ENCODE measurements at regions not wholly inside any gene's neighbourhood (a gene's known extent, or its start where the extent isn't known, plus 50 kb on each side); places are given as distances from the start of the nearest gene placed in this dataset.
"Not testable (repeated sequence)": the region's sequence is repeated elsewhere in the genome, so short reads cannot be mapped to it uniquely, and the experiment has no call there.

GRCh38 chr18:60182223-60182622 is 190.4 kb downstream of the MC4R start:
- intact Hi-C loops (cut with DNase I) = no loop called here
- H3K27me3 ChIP-seq = no peaks in the 10 kb centered on the region
- H3K4me1 ChIP-seq (replicated peaks in 1 of 2) = no peaks in the 10 kb centered on the region
- 33 to 55% (median 47%) methylated on average over 1 of the region's 1 CpG for WGBS, 4 donors
- H3K9me3 ChIP-seq (replicated peaks in 1 of 3) = no peaks in the 10 kb centered on the region
- TF ChIP-seq CTCF (IDR thresholded peaks at IDR 0.05) (no peak), POLR2A (IDR thresholded peaks at IDR 0.05) (no peak)
- no peak overlapping the region for H3K27ac ChIP-seq
- no peak for DNase-seq
- no peaks in the 10 kb centered on the region for H3K36me3 ChIP-seq (replicated peaks in 1 of 2)
- no peak overlapping the region for H3K4me3 ChIP-seq

DNA sequence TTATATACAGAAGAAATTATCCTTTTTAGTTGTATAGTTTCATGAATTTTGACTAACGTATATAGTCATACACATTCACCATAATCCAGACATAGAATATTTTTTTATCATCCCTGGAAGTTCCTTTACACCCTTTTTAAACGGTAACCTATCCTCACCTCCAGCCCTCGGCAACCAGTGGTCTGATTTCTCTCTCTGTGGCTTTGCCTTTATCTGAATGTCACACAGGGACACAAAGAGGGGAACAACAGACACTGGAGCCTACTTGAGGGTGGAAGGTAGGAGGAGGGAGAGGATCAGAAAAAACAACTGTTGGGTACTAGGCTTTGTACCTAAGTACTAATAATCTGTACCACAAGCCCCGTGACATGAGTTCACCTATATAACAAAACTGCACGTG is 191.9 kb downstream of the MC4R start:
- H3K27me3 ChIP-seq = no peaks in the 10 kb centered on the region
- no peaks in the 10 kb centered on the region for H3K4me1 ChIP-seq (replicated peaks in 1 of 2)
- H3K4me3 ChIP-seq = no peak overlapping the region
- H3K36me3 ChIP-seq (replicated peaks in 1 of 2) = no peaks in the 10 kb centered on the region
- H3K9me3 ChIP-seq (replicated peaks in 1 of 3) = no peaks in the 10 kb centered on the region
- intact Hi-C loops (cut with DNase I) = no loop called here
- DNase-seq = no peak
- TF ChIP-seq POLR2A (IDR thresholded peaks at IDR 0.05) (no peak), CTCF (IDR thresholded peaks at IDR 0.05) (no peak)
- no peak overlapping the region for H3K27ac ChIP-seq
- WGBS, 4 donors = 71 to 75% (median 74%) methylated on average over 5 of the region's 5 CpGs

GRCh38 chr18:60178224-60178623 is 194.4 kb downstream of the MC4R start:
- 80 to 89% (median 85%) methylated on average over 5 to 6 of the region's 6 CpGs for WGBS, 4 donors
- H3K4me3 ChIP-seq; intact Hi-C loops (cut with DNase I); DNase-seq; H3K9me3 ChIP-seq (replicated peaks in 1 of 3); H3K36me3 ChIP-seq (replicated peaks in 1 of 2); H3K4me1 ChIP-seq (replicated peaks in 1 of 2); H3K27me3 ChIP-seq; H3K27ac ChIP-seq: not testable (repeated sequence)

GRCh38 chr18:60176259-60176658 is 196.3 kb downstream of the MC4R start:
- H3K9me3 ChIP-seq (replicated peaks in 1 of 3) = no peaks in the 10 kb centered on the region
- H3K4me1 ChIP-seq (replicated peaks in 1 of 2) = no peaks in the 10 kb centered on the region
- H3K4me3 ChIP-seq = no peak overlapping the region
- no peak overlapping the region for H3K27ac ChIP-seq
- no peak for TF ChIP-seq CTCF (IDR thresholded peaks at IDR 0.05)
- TF ChIP-seq POLR2A (IDR thresholded peaks at IDR 0.05) = no peak
- intact Hi-C loops (cut with DNase I) = no loop called here
- no peaks in the 10 kb centered on the region for H3K27me3 ChIP-seq
- WGBS, 4 donors = 32 to 49% (median 45%) methylated on average over 1 of the region's 1 CpG
- no peak for DNase-seq
- no peaks in the 10 kb centered on the region for H3K36me3 ChIP-seq (replicated peaks in 1 of 2)

DNA sequence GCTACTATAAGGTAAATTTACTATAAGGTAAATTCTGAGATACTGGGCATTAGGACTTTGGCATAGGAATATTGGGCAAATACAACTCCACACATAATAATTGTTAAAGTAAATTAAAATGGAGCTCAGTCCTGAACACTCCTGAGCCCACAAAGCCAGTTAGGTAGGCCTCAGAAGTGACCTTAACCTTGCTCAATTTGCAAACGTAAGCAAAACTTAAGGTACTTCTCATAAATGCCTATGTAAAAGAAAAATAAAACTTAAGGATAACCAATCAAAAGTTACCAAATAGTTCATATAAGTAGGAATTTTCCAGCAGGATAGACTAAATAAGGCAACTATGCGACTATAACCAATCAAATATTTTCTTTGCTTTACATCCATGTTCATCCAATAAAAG is 197.7 kb downstream of the MC4R start:
- Histone ChIP-seq H3K4me1 (replicated peaks in 1 of 2) (no peaks in the 10 kb centered on the region), H3K27ac (no peak overlapping the region), H3K9me3 (replicated peaks in 1 of 3) (no peaks in the 10 kb centered on the region), H3K4me3 (no peak overlapping the region), H3K27me3 (no peaks in the 10 kb centered on the region), H3K36me3 (replicated peaks in 1 of 2) (no peaks in the 10 kb centered on the region)
- WGBS, 4 donors = 39 to 72% (median 51%) methylated on average over 2 of the region's 2 CpGs
- no peak for DNase-seq
- intact Hi-C loops (cut with DNase I) = no loop called here
- no peak for TF ChIP-seq POLR2A (IDR thresholded peaks at IDR 0.05)

All from adrenal gland (tissue), 9 donors.